ENCODE measurements at regions not wholly inside any gene's neighbourhood (a gene's known extent, or its start where the extent isn't known, plus 50 kb on each side); places are given as distances from the start of the nearest gene placed in this dataset.

- Mint-ChIP-seq H3K27me3 (ENCODE audit: low read depth) (peaks cover 16% of the 10 kb centered on the region), H3K27ac (no peak overlapping the region), H3K4me1 (0 out of 2 replicates have a peak, but pooled peaks cover 4% of the 10 kb centered on the region), H3K9me3 (peaks cover 3% of the 10 kb centered on the region; the same call in 1 of the 2 replicates), H3K4me3 (no peak overlapping the region), H3K36me3 (no peaks in the 10 kb centered on the region)
- no peak for ATAC-seq
- ChIA-PET CTCF (interaction anchor here (0.6 to 5.2 kb wide), 2 partner anchors 8 to 248 kb away, joined by 3 to 29 read pairs; no protein-coding TSS in a partner anchor), POLR2A (no interaction called here)
- no peak for DNase-seq (ENCODE audit: low spot score)
- TF ChIP-seq ATF6 (CRISPR knock-in tag; IDR thresholded peaks at IDR 0.05) (no peak), SMAD4 (CRISPR knock-in tag; IDR thresholded peaks at IDR 0.05) (no peak)
Measured at GRCh38 chr1:204799630-204800029, 71.0 kb upstream of the NFASC start.

GRCh38 chr1:204801211-204801610 lies 69.5 kb upstream of the NFASC start:
- peaks cover 3% of the 10 kb centered on the region; the same call in 1 of the 2 replicates for H3K9me3 Mint-ChIP-seq
- H3K27me3 Mint-ChIP-seq (ENCODE audit: low read depth), result peaks cover 18% of the 10 kb centered on the region
- H3K36me3 Mint-ChIP-seq, result no peaks in the 10 kb centered on the region
- no peak for DNase-seq (ENCODE audit: low spot score)
- H3K4me1 Mint-ChIP-seq, result no peaks in the 10 kb centered on the region
- no peak for ATAC-seq
- no peak for TF ChIP-seq ESRRA (CRISPR knock-in tag; IDR thresholded peaks at IDR 0.05; ENCODE audit: borderline replicate concordance)
- TF ChIP-seq OVOL2 (CRISPR knock-in tag; IDR thresholded peaks at IDR 0.05; ENCODE audit: borderline replicate concordance), result no peak
- TF ChIP-seq ZNF671 (CRISPR knock-in tag; IDR thresholded peaks at IDR 0.05), result no peak
- no peak for TF ChIP-seq NR1H2 (CRISPR knock-in tag; IDR thresholded peaks at IDR 0.05)
- no peak for TF ChIP-seq RELA (CRISPR knock-in tag; IDR thresholded peaks at IDR 0.05; ENCODE audit: borderline replicate concordance)
- no peak for TF ChIP-seq MYBL2 (CRISPR knock-in tag; IDR thresholded peaks at IDR 0.05)
- TF ChIP-seq USF2 (CRISPR knock-in tag; IDR thresholded peaks at IDR 0.05), result no peak
- TF ChIP-seq PREB (CRISPR knock-in tag; IDR thresholded peaks at IDR 0.05; ENCODE audit: borderline replicate concordance), result no peak
- TF ChIP-seq TEAD4 (CRISPR knock-in tag; IDR thresholded peaks at IDR 0.05), result no peak
- no peak for TF ChIP-seq NFATC4 (CRISPR knock-in tag; IDR thresholded peaks at IDR 0.05)
- TF ChIP-seq SMAD3 (CRISPR knock-in tag; IDR thresholded peaks at IDR 0.05; ENCODE audit: borderline replicate concordance), result no peak
- TF ChIP-seq KAT7 (CRISPR knock-in tag; IDR thresholded peaks at IDR 0.05; ENCODE audit: borderline replicate concordance), result no peak
- TF ChIP-seq EMX1 (CRISPR knock-in tag; IDR thresholded peaks at IDR 0.05), result no peak
- TF ChIP-seq TCF7 (CRISPR knock-in tag; IDR thresholded peaks at IDR 0.05; ENCODE audit: low read depth), result no peak
- no peak for TF ChIP-seq IRF1 (CRISPR knock-in tag; IDR thresholded peaks at IDR 0.05)
- TF ChIP-seq MLX (CRISPR knock-in tag; IDR thresholded peaks at IDR 0.05), result no peak
- TF ChIP-seq NFYB (CRISPR knock-in tag; conservative IDR thresholded peaks at IDR 0.05; ENCODE audit: low read depth), result no peak
- no peak overlapping the region for H3K27ac Mint-ChIP-seq
- ChIA-PET CTCF (interaction anchor here (1.4 to 4.2 kb wide), 2 partner anchors 10 to 235 kb away, joined by 3 to 22 read pairs; no protein-coding TSS in a partner anchor), POLR2A (no interaction called here)
- no peak overlapping the region for H3K4me3 Mint-ChIP-seq
